ENCODE measurements at regions not wholly inside any gene's neighbourhood (a gene's known extent, or its start where the extent isn't known, plus 50 kb on each side); places are given as distances from the start of the nearest gene placed in this dataset.

- no peak for TF ChIP-seq CTCF (IDR thresholded peaks at IDR 0.05)
- no peak for TF ChIP-seq POLR2A (IDR thresholded peaks at IDR 0.05)
Measured at GRCh38 chr12:24632466-24632865, 316.4 kb downstream of the BCAT1 start.
